K562 (cell line): ENCODE measurements at regions not wholly inside any gene's neighbourhood (a gene's known extent, or its start where the extent isn't known, plus 50 kb on each side); places are given as distances from the start of the nearest gene placed in this dataset.

ENCODE experiments used
- ATAC-seq: fragments of 200-7000 bp; cut with Tn5 transposase; 3 replicates; pipeline ENCODE4 v1.9.1; 2020; ENCODE audit warnings: moderate library complexity
- BruUV-seq: library from RNA; stranded (reverse); fragments of 400-500 nt; replicated peaks from 2 replicates; lab custom pipeline; 2021; lab: Mats Ljungman, UMichigan
- CTCF ChIA-PET: fragments of 300-600 bp; formaldehyde crosslinking; extraction: SDS; loops from one replicate; lab custom pipeline; 2021; ENCODE audit warnings: low intra/inter-chr PET ratio; lab: Yijun Ruan, JAX
- POLR2A ChIA-PET: fragments of 300-600, 350-650 bp; sonication (Branson Sonifier 250); formaldehyde crosslinking; extraction: SDS; loops from one replicate; lab custom pipeline; 2021; ENCODE audit warnings: antibody characterized with exemption, inconsistent platforms; lab: Yijun Ruan, JAX
- DNase-seq, 4 experiments: peaks; one replicate each; pipeline versions ENCODE4 v3.0.0 to v3.0.0-alpha.2; 2011 to 2018; ENCODE audit warnings: low spot score in 3 of 4, mixed read lengths in 3 of 4; ENCODE audit errors: extremely low read depth in 1 of 4
- FAIRE-seq: peaks from 2 replicates; lab custom pipeline; 2011; peaks lifted over from hg19 to GRCh38; lab: Jason Lieb, UNC
- H2AFZ ChIP-seq: 2 replicates; pipeline ENCODE4 v1.6.0; 2011; ENCODE audit warnings: low read depth, low read length, control low read depth, inconsistent platforms
- H3K27ac ChIP-seq: fragments of 200-600 bp; 3 replicates; pipeline ENCODE4 v1.8.0; 2011; ENCODE audit warnings: low read depth, mild to moderate bottlenecking, control low read depth, inconsistent platforms, low read length, moderate library complexity, mixed read lengths; ENCODE audit errors: extremely low read depth
- H3K27me3 ChIP-seq, 2 experiments: fragments of 300-600 bp in 1 of 2; 2 replicates in 1 of 2; 3 replicates in 1 of 2; pipeline versions ENCODE4 v1.6.0 to v1.8.0; 2011; ENCODE audit warnings: inconsistent platforms in 2 of 2, low read length in 2 of 2, mild to moderate bottlenecking in 1 of 2, mixed read lengths in 1 of 2, moderate library complexity in 1 of 2; ENCODE audit not compliant: control insufficient read depth in 2 of 2, insufficient read depth in 2 of 2
- H3K36me3 ChIP-seq: fragments of 300-600 bp; 3 replicates; pipeline ENCODE4 v1.8.0; 2011; ENCODE audit warnings: mild to moderate bottlenecking, low read length, inconsistent platforms; ENCODE audit not compliant: control insufficient read depth, insufficient read depth
- H3K4me1 ChIP-seq, 2 experiments: fragments of 200-600 bp in 1 of 2; replicated peaks in 1 of 2; 2 replicates in 1 of 2; 3 replicates in 1 of 2; pipeline versions ENCODE4 v1.5.1 to v1.8.0; 2011; ENCODE audit warnings: inconsistent platforms in 2 of 2, low read length in 2 of 2, mild to moderate bottlenecking in 1 of 2, mixed read lengths in 1 of 2, moderate library complexity in 1 of 2; ENCODE audit not compliant: control insufficient read depth in 2 of 2, insufficient read depth in 2 of 2
- H3K4me2 ChIP-seq: 2 replicates; pipeline ENCODE4 v1.6.1; 2011; ENCODE audit warnings: low read length, control low read depth, inconsistent platforms, mixed read lengths; ENCODE audit not compliant: insufficient read depth
- H3K4me3 ChIP-seq: fragments of 200-600 bp; sonication (generic), shearing (Covaris generic); 2 replicates; pipeline ENCODE4 v1.5.1; 2016; ENCODE audit warnings: control low read depth, inconsistent platforms
- H3K79me2 ChIP-seq: fragments of 200-600 bp; 3 replicates; pipeline ENCODE4 v1.8.0; 2011; ENCODE audit warnings: low read length, inconsistent platforms; ENCODE audit not compliant: control insufficient read depth, insufficient read depth
- H3K9ac ChIP-seq, 2 experiments: 2 replicates each; pipeline versions ENCODE4 v1.6.0 to v1.6.1; 2011; ENCODE audit warnings: low read depth in 2 of 2, low read length in 2 of 2, control low read depth in 1 of 2, inconsistent platforms in 1 of 2, mild to moderate bottlenecking in 1 of 2, mixed read lengths in 1 of 2; ENCODE audit not compliant: insufficient read depth in 1 of 2
- H3K9me1 ChIP-seq: one replicate; pipeline ENCODE4 v1.6.0; 2011; ENCODE audit warnings: inconsistent platforms, mild to moderate bottlenecking, low read length, moderate library complexity; ENCODE audit not compliant: control insufficient read depth, insufficient read depth
- H3K9me3 ChIP-seq: replicated peaks from 2 replicates; pipeline ENCODE4 v1.5.1; 2011; ENCODE audit warnings: low read depth, low read length, inconsistent platforms; ENCODE audit not compliant: control insufficient read depth, insufficient read depth
- H4K20me1 ChIP-seq: replicated peaks from 2 replicates; pipeline ENCODE4 v1.6.1; 2011; ENCODE audit warnings: low read length, inconsistent platforms, mixed read lengths; ENCODE audit not compliant: control insufficient read depth, insufficient read depth
- CREBBP ChIP-seq: IDR thresholded peaks from one replicate; pipeline ENCODE4 v1.6.1; 2012; ENCODE audit warnings: low read depth, mild to moderate bottlenecking, control low read depth, inconsistent platforms, low read length
- MTA3 ChIP-seq: fragments of 450-650 bp; formaldehyde crosslinking; IDR thresholded peaks from 2 replicates; pipeline ENCODE4 v1.6.1; 2017; ENCODE audit warnings: mild to moderate bottlenecking, borderline replicate concordance
- PCBP2 ChIP-seq: fragments of 200-400 bp; formaldehyde crosslinking; IDR thresholded peaks from 2 replicates; pipeline ENCODE4 v1.6.1; 2018; ENCODE audit warnings: low read length, low read depth, mild to moderate bottlenecking, moderate library complexity; ENCODE audit not compliant: poor library complexity, severe bottlenecking
- POLR2G ChIP-seq: fragments of 200-400 bp; formaldehyde crosslinking; IDR thresholded peaks from 2 replicates; pipeline ENCODE4 v1.6.1; 2017; ENCODE audit warnings: low read depth, mild to moderate bottlenecking, antibody characterized with exemption, low read length, moderate library complexity
- SMARCC2 ChIP-seq: fragments of 450-650 bp; IDR thresholded peaks from 2 replicates; pipeline ENCODE4 v1.6.1; 2017; ENCODE audit warnings: antibody characterized with exemption, moderate library complexity, mild to moderate bottlenecking, low read depth
- TAF15 ChIP-seq: fragments of 200-400 bp; formaldehyde crosslinking; IDR thresholded peaks from 2 replicates; pipeline ENCODE4 v1.6.1; 2017; ENCODE audit warnings: mild to moderate bottlenecking, low read depth, low read length, moderate library complexity
- ZNF717 ChIP-seq: fragments of 250-450 bp; sonication (Bioruptor Pico); IDR thresholded peaks from 2 replicates; pipeline ENCODE4 v1.5.0; 2021
- WGBS: fragments of 100-300 bp; shearing (Covaris generic); methylation state at CpG from one replicate; pipeline ENCODE4 v1.1.6; 2016; ENCODE audit warnings: low coverage, mixed read lengths; ENCODE audit not compliant: insufficient coverage; ENCODE audit errors: missing lambda C conversion rate; 5-methylcytosine and 5-hydroxymethylcytosine counted together
- in situ Hi-C: fragments of 300-500 bp; cut with MboI; formaldehyde crosslinking; loops from 4 replicates; pipeline ENCODE4 v1.15.0; 2018; ENCODE audit warnings: inconsistent platforms, mixed read lengths
- intact Hi-C: fragments of 100-400 bp; cut with micrococcal nuclease; formaldehyde crosslinking; loops from 2 replicates; pipeline ENCODE4 v1.14.2; 2022
- TF ChIP-seq, protein P1 (sequence below): fragments of 150-350 bp; IDR thresholded peaks from 2 replicates; pipeline ENCODE4 v1.6.1; 2014; ENCODE audit warnings: low read depth, mild to moderate bottlenecking, low read length, borderline replicate concordance
- TF ChIP-seq, protein P2 (sequence below): fragments of 450-650 bp; IDR thresholded peaks from 2 replicates; pipeline ENCODE4 v1.6.1; 2016; ENCODE audit warnings: low read depth
- TF ChIP-seq, protein P3 (sequence below): IDR thresholded peaks from 2 replicates; pipeline ENCODE4 v1.6.1; 2011; ENCODE audit not compliant: insufficient read length; ENCODE audit errors: extremely low read depth

DNA sequence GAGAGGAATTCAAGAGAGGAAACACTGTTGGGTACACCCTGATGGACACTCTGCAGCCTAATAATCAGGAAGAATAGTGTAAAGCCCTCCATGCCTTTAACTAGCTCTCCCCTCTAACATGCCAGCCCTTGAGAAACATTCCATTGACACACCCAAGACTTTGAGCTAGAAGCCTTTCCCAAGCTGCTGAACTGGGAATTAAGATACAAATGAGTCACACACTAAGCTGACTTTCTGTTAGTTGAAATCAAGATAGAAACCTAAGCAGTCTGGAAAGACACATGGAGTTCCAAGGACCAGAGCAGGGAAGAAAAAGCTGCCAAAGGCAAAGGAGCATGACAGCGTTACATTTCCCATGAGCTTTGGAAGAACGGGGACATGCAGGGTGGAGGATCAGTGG is 380.8 kb downstream of the NPHP4 start:
- 0% methylated on average over 2 of the region's 2 CpGs for WGBS
- no peak overlapping the region for H3K27ac ChIP-seq
- in situ Hi-C loops = no loop called here
- TF ChIP-seq, protein P1, sequence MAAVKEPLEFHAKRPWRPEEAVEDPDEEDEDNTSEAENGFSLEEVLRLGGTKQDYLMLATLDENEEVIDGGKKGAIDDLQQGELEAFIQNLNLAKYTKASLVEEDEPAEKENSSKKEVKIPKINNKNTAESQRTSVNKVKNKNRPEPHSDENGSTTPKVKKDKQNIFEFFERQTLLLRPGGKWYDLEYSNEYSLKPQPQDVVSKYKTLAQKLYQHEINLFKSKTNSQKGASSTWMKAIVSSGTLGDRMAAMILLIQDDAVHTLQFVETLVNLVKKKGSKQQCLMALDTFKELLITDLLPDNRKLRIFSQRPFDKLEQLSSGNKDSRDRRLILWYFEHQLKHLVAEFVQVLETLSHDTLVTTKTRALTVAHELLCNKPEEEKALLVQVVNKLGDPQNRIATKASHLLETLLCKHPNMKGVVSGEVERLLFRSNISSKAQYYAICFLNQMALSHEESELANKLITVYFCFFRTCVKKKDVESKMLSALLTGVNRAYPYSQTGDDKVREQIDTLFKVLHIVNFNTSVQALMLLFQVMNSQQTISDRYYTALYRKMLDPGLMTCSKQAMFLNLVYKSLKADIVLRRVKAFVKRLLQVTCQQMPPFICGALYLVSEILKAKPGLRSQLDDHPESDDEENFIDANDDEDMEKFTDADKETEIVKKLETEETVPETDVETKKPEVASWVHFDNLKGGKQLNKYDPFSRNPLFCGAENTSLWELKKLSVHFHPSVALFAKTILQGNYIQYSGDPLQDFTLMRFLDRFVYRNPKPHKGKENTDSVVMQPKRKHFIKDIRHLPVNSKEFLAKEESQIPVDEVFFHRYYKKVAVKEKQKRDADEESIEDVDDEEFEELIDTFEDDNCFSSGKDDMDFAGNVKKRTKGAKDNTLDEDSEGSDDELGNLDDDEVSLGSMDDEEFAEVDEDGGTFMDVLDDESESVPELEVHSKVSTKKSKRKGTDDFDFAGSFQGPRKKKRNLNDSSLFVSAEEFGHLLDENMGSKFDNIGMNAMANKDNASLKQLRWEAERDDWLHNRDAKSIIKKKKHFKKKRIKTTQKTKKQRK = no peak
- TF ChIP-seq CREBBP = no peak
- no peak for TF ChIP-seq MTA3
- TF ChIP-seq SMARCC2 = no peak
- TF ChIP-seq ZNF717 (CRISPR knock-in tag) = no peak
- no peak for TF ChIP-seq PCBP2
- TF ChIP-seq, protein P2, sequence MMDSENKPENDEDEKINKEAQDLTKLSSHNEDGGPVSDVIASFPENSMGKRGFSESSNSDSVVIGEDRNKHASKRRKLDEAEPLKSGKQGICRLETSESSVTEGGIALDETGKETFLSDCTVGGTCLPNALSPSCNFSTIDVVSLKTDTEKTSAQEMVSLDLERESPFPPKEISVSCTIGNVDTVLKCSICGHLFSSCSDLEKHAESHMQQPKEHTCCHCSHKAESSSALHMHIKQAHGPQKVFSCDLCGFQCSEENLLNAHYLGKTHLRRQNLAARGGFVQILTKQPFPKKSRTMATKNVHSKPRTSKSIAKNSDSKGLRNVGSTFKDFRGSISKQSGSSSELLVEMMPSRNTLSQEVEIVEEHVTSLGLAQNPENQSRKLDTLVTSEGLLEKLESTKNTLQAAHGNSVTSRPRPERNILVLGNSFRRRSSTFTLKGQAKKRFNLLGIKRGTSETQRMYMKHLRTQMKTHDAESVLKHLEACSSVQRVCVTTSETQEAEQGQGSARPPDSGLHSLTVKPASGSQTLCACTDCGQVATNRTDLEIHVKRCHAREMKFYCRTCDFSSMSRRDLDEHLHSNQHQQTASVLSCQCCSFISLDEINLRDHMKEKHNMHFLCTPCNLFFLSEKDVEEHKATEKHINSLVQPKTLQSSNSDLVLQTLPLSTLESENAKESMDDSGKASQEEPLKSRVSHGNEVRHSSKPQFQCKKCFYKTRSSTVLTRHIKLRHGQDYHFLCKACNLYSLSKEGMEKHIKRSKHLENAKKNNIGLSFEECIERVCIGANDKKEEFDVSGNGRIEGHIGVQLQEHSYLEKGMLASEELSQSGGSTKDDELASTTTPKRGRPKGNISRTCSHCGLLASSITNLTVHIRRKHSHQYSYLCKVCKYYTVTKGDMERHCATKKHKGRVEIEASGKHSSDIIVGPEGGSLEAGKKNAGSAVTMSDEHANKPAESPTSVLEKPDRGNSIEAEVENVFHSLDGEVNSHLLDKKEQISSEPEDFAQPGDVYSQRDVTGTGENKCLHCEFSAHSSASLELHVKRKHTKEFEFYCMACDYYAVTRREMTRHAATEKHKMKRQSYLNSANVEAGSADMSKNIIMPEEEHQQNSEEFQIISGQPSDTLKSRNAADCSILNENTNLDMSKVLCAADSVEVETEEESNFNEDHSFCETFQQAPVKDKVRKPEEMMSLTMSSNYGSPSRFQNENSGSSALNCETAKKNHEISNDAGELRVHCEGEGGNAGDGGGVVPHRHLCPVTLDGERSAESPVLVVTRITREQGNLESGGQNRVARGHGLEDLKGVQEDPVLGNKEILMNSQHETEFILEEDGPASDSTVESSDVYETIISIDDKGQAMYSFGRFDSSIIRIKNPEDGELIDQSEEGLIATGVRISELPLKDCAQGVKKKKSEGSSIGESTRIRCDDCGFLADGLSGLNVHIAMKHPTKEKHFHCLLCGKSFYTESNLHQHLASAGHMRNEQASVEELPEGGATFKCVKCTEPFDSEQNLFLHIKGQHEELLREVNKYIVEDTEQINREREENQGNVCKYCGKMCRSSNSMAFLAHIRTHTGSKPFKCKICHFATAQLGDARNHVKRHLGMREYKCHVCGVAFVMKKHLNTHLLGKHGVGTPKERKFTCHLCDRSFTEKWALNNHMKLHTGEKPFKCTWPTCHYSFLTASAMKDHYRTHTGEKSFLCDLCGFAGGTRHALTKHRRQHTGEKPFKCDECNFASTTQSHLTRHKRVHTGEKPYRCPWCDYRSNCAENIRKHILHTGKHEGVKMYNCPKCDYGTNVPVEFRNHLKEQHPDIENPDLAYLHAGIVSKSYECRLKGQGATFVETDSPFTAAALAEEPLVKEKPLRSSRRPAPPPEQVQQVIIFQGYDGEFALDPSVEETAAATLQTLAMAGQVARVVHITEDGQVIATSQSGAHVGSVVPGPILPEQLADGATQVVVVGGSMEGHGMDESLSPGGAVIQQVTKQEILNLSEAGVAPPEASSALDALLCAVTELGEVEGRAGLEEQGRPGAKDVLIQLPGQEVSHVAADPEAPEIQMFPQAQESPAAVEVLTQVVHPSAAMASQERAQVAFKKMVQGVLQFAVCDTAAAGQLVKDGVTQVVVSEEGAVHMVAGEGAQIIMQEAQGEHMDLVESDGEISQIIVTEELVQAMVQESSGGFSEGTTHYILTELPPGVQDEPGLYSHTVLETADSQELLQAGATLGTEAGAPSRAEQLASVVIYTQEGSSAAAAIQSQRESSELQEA = no peak
- TF ChIP-seq, protein P3, sequence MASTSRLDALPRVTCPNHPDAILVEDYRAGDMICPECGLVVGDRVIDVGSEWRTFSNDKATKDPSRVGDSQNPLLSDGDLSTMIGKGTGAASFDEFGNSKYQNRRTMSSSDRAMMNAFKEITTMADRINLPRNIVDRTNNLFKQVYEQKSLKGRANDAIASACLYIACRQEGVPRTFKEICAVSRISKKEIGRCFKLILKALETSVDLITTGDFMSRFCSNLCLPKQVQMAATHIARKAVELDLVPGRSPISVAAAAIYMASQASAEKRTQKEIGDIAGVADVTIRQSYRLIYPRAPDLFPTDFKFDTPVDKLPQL = no peak
- TF ChIP-seq TAF15 = no peak
- TF ChIP-seq POLR2G = no peak

More for the DNA sequence above, 380.8 kb downstream of the NPHP4 start:
- Histone ChIP-seq H3K9me3 (no peaks in the 10 kb centered on the region), H3K36me3 (no peaks in the 10 kb centered on the region), H3K4me2 (no peak overlapping the region), H3K79me2 (no peaks in the 10 kb centered on the region), H2AFZ (no peak overlapping the region), H3K4me3 (no peak overlapping the region), H3K27me3 (peaks cover 12 to 19% of the 10 kb centered on the region in 2 experiments; a peak in 4 of 5 replicates), H3K9me1 (no peaks in the 10 kb centered on the region), H3K4me1 (no peaks in the 10 kb centered on the region), H3K9ac (no peak overlapping the region), H4K20me1 (0 out of 2 replicates have a peak, but pooled peaks cover 2% of the 10 kb centered on the region)
- DNase-seq (no peak), FAIRE-seq (no peak), ATAC-seq (no peak)
- ChIA-PET POLR2A (no interaction called here), CTCF (no interaction called here)
- intact Hi-C loops = no loop called here
- BruUV-seq = no TSS peak
